ENCODE measurements at regions not wholly inside any gene's neighbourhood (a gene's known extent, or its start where the extent isn't known, plus 50 kb on each side); places are given as distances from the start of the nearest gene placed in this dataset.

DNA sequence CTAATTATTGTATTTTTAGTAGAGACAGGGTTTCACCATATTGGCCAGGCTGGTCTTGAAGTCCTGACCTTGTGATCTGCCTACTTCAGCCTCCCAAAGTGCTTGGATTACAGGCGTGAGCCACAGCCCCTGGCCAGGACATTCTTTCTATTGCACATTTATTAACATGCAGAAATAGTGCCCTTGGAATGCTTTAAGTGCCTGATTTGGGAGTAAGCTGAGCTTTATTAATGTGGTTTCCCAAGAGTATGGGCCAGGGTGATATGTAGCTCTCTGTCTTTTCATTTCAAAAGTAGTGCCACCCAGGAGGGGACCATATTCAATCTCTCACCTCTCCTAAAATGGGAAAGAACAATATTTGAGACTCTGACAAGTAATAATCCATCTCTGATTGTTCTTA, 970.7 kb downstream of the KCNMA1 start:
- no peak overlapping the region for H3K9ac ChIP-seq (ENCODE audit: low read length)
- H3K4me1 ChIP-seq (ENCODE audit: control insufficient read depth in 1 of 2, insufficient read depth in 2 of 2, low read length in 2 of 2): no peaks in the 10 kb centered on the region
- POLR2A ChIA-PET: no interaction called here
- no peaks in the 10 kb centered on the region for H3K9me3 ChIP-seq (ENCODE audit: control insufficient read depth in 1 of 2, insufficient read depth in 1 of 2, low read depth in 1 of 2, low read length in 2 of 2)
- RAD21 ChIA-PET (ENCODE audit: low non-redundant PET in 1 of 2, low total read pairs in 2 of 2, uncharacterized antibody in 2 of 2, unreplicated experiment in 2 of 2): no interaction called here
- H3K36me3 ChIP-seq (ENCODE audit: control insufficient read depth in 1 of 2, insufficient read depth in 2 of 2, low read length in 2 of 2): no peaks in the 10 kb centered on the region
- TF ChIP-seq SP1 (IDR thresholded peaks at IDR 0.05; ENCODE audit: low read depth) (no peak), CEBPB (IDR thresholded peaks at IDR 0.05; ENCODE audit: low read depth) (no peak), ZFX (IDR thresholded peaks at IDR 0.05) (no peak), ZNF274 (IDR thresholded peaks at IDR 0.05; ENCODE audit: low read depth, low read length) (no peak), TCF7L2 (IDR thresholded peaks at IDR 0.05; ENCODE audit: borderline replicate concordance, extremely low read depth, insufficient read depth, insufficient read length) (no peak), POLR2AphosphoS5 (IDR thresholded peaks at IDR 0.05; ENCODE audit: low read depth, low read length) (no peak), YY1 (IDR thresholded peaks at IDR 0.05; ENCODE audit: extremely low read depth, insufficient replicate concordance, low read depth, low read length) (no peak), SRF (IDR thresholded peaks at IDR 0.05; ENCODE audit: low read depth) (no peak), FOSL1 (IDR thresholded peaks at IDR 0.05; ENCODE audit: low read depth) (no peak)
- no peaks in the 10 kb centered on the region for H3K9me2 ChIP-seq (ENCODE audit: insufficient read depth)
- H4K20me1 ChIP-seq (ENCODE audit: insufficient read depth): no peaks in the 10 kb centered on the region
- ATAC-seq (no peak), DNase-seq (ENCODE audit: low read depth, low spot score) (no peak)
- H3K4me3 ChIP-seq (replicated peaks in 1 of 2; ENCODE audit: low read depth in 1 of 2, low read length in 2 of 2): no peak overlapping the region
- no peak overlapping the region for H3K4me2 ChIP-seq (ENCODE audit: low read length)
- H3K27ac ChIP-seq (ENCODE audit: low read depth, low read length): no peak overlapping the region
- no peak overlapping the region for H2AFZ ChIP-seq (ENCODE audit: low read depth, low read length, poor library complexity, severe bottlenecking)
- intact Hi-C loops (cut with micrococcal nuclease): no loop called here
- no TSS peak for BruUV-seq (replicated peaks)
- H3K27me3 ChIP-seq (ENCODE audit: insufficient read depth, low read length): peaks cover 4% of the 10 kb centered on the region; the same call in 1 of the 2 replicates
- H3K79me2 ChIP-seq (ENCODE audit: insufficient read depth, low read length): no peaks in the 10 kb centered on the region
- CTCF ChIA-PET: no interaction called here

- no peak overlapping the region for H3K27ac ChIP-seq (ENCODE audit: low read depth, low read length)
- ChIA-PET CTCF (no interaction called here), RAD21 (ENCODE audit: low non-redundant PET in 1 of 2, low total read pairs in 2 of 2, uncharacterized antibody in 2 of 2, unreplicated experiment in 2 of 2) (no interaction called here), POLR2A (no interaction called here)
- H3K9ac ChIP-seq (ENCODE audit: low read length): no peak overlapping the region
- no peak overlapping the region for H3K4me3 ChIP-seq (replicated peaks in 1 of 2; ENCODE audit: low read depth in 1 of 2, low read length in 2 of 2)
- no peaks in the 10 kb centered on the region for H4K20me1 ChIP-seq (ENCODE audit: insufficient read depth)
- intact Hi-C loops (cut with micrococcal nuclease): no loop called here
- H3K27me3 ChIP-seq (ENCODE audit: insufficient read depth, low read length): peaks cover 4% of the 10 kb centered on the region; the same call in 1 of the 2 replicates
- no peaks in the 10 kb centered on the region for H3K4me1 ChIP-seq (ENCODE audit: control insufficient read depth in 1 of 2, insufficient read depth in 2 of 2, low read length in 2 of 2)
- BruUV-seq (replicated peaks): no TSS peak
- ATAC-seq: no peak
- no peak overlapping the region for H3K4me2 ChIP-seq (ENCODE audit: low read length)
- DNase-seq (ENCODE audit: low read depth, low spot score): no peak
- no peaks in the 10 kb centered on the region for H3K79me2 ChIP-seq (ENCODE audit: insufficient read depth, low read length)
- H3K9me3 ChIP-seq (ENCODE audit: control insufficient read depth in 1 of 2, insufficient read depth in 1 of 2, low read depth in 1 of 2, low read length in 2 of 2): no peaks in the 10 kb centered on the region
- H2AFZ ChIP-seq (ENCODE audit: low read depth, low read length, poor library complexity, severe bottlenecking): no peak overlapping the region
- H3K36me3 ChIP-seq (ENCODE audit: control insufficient read depth in 1 of 2, insufficient read depth in 2 of 2, low read length in 2 of 2): no peaks in the 10 kb centered on the region
- H3K9me2 ChIP-seq (ENCODE audit: insufficient read depth): no peaks in the 10 kb centered on the region
- TF ChIP-seq ZBTB33 (IDR thresholded peaks at IDR 0.05; ENCODE audit: extremely low read depth, insufficient replicate concordance, low read length): no peak
- TF ChIP-seq TCF7L2 (IDR thresholded peaks at IDR 0.05; ENCODE audit: borderline replicate concordance, extremely low read depth, insufficient read depth, insufficient read length): no peak
- no peak for TF ChIP-seq REST (IDR thresholded peaks at IDR 0.05; ENCODE audit: low read depth)
- no peak for TF ChIP-seq SRF (IDR thresholded peaks at IDR 0.05; ENCODE audit: low read depth)
- TF ChIP-seq POLR2A (IDR thresholded peaks at IDR 0.05; ENCODE audit: borderline replicate concordance, extremely low read depth, insufficient read depth, insufficient read length): no peak
- no peak for TF ChIP-seq ATF3 (IDR thresholded peaks at IDR 0.05)
- no peak for TF ChIP-seq ZNF274 (IDR thresholded peaks at IDR 0.05; ENCODE audit: low read depth, low read length)
Observed at GRCh38 chr10:76665029-76665428, 972.6 kb downstream of the KCNMA1 start.
